CD4-positive, alpha-beta T cell treated with Interleukin-4 for 4 hours (primary cell): ENCODE measurements at regions not wholly inside any gene's neighbourhood (a gene's known extent, or its start where the extent isn't known, plus 50 kb on each side); places are given as distances from the start of the nearest gene placed in this dataset.
"Not testable (repeated sequence)": the region's sequence is repeated elsewhere in the genome, so short reads cannot be mapped to it uniquely, and the experiment has no call there.

Experiments
- DNase-seq: peaks from one replicate; pipeline ENCODE4 v3.0.0-alpha.2; 2020

DNA sequence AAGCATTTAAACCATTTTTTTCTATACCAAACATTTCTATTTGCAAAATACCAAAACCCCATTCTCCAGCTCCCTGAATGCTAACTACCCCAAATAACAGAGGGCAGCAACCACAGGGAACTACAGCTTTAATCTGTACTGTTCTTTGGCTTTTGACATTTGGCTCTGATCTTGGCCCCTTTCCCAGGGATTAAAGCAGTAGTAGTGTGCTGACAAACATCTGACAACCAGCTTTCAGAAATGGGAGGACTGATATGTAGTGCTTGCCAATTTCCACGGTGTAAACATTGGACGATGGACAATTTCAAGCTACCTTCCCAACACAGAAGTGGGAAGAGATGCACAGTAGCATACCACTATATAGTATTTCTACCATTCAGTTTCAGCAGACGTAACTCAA is 88.4 kb upstream of the TEAD1 start:
- no peak for DNase-seq

DNA sequence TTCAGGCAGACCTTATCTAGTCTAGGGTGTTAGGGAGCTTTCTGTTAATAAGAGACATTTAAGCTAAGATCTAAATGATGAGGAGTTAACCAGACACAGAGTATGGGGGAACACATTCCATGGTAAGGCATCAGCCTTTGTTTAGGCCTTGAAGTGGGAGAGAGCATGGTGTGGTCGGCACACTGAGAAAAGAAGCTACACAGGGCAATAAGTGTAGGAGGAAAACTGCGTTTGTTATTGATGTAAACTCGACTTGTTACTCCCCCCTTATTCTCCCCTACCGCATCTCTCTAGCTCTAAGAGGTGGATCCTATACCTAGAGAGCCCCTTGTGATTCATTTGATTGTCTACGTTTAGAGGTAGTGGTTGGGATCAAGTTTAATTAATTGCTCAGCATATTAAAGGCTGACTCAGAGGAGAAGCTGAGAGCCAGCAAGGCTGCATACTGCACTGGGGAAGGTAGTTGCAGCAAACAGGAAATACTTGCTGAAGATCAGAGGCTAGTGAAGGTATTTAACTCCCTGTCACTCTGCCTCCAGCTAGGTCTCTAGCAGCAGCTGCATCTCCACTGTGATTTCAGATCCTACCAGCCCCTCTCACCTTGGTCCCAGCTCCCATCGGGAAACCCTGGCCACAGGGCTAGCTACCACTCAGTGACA is 86.8 kb upstream of the TEAD1 start:
- no peak for DNase-seq

DNA sequence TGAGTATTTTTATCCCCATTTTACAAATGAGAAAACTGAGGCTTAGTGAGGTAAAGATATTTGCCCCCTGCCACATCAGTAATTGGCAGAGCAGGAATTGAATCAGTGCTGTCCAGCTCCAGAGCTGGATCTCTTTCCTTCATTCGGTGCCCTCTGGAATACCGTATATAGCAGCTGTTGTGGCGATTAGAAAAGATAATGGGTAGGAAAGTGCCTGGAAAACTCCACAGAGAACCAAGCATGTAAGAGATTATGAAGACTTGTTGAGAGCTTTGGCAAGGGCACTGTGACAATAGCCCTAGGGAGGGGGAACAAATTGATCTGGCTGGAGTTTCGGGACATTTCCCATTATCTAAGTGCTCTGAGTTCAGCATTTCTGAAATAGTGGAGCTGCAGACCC is 82.5 kb upstream of the TEAD1 start:
- DNase-seq = no peak

DNA sequence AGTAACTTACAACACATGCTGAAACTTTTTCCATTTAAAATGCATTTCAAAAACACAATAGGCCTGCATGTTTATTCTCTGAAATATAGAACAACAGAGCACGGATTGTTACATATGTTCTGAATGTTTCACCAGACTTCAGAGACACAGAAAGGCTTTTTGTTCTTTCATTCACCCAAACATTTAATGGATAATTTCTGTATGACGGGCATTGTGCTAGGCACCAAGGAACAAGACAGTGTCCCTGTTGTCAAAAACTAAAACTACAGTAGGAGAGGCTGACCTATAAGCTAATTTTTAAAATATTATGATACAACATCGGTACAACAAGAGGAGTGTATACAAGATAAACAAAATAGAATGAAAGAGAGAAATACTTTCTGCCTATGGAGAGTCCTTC is 81.9 kb upstream of the TEAD1 start:
- no peak for DNase-seq

GRCh38 chr11:12595089-12595847 is 79.0 kb upstream of the TEAD1 start:
- not testable (repeated sequence) for DNase-seq

- no peak for DNase-seq
These were observed 75.6 kb upstream of the TEAD1 start for GRCh38 chr11:12598330-12599256.

DNA sequence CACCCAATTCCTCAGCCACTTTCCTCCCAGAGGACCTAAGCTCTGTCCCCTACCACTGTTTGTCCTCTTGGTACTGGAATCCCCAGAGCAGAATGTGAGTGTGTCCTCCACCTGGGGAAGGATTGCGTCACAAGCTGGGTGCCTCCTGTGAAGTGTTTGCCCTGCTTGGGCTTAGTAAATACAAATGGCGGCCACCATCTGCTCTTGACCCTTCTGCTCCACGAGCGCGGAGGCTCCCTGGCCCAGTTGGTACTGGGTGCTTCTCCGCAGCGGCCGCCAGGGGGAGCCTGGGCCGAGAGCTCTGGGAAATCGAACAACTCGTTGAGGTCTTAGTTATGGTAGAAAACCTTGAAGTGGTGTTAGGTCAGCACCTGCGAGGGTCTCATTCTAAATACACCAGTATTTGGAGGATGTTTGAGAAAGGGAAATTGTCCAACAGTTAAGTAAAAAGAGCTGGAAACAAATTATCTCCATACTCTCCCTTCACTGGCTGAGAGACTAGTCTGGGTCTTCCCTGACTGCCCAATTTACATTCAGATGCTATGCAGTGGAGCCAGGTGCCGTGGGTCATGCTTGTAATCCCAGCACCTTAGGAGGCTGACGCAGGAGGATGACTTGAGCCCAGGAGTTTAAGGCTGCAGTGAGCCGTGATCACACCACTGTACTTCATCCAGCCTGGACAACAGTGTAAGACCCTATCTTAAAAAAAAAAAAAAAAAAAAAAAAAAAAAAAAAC is 74.6 kb upstream of the TEAD1 start:
- peak; percentile 3 for DNase-seq

DNA sequence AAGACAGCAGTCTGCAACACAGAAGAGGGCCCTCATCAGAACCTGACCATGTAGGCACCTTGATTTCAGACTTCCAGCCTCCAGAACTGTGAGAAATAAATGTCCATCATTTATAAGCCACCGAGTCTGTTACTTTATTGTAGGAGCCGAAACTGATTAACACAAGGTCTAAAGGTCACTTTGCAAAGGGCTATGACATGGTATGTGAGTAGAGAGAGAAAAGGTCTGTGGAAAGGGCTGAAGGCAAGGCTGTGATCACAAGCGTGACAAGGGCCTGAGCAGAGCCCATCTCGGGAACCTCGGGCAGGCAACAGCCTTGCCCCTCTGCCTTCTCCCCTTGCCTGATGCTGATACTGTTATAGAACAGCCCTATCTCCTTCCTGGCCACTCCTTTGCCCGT is 73.4 kb upstream of the TEAD1 start:
- no peak for DNase-seq

GRCh38 chr11:12602421-12602820 is 71.8 kb upstream of the TEAD1 start:
- no peak for DNase-seq

- DNase-seq = no peak
These were observed 70.8 kb upstream of the TEAD1 start for GRCh38 chr11:12603143-12604088.

- no peak for DNase-seq
These were observed 69.6 kb upstream of the TEAD1 start for GRCh38 chr11:12604557-12605153.

DNA sequence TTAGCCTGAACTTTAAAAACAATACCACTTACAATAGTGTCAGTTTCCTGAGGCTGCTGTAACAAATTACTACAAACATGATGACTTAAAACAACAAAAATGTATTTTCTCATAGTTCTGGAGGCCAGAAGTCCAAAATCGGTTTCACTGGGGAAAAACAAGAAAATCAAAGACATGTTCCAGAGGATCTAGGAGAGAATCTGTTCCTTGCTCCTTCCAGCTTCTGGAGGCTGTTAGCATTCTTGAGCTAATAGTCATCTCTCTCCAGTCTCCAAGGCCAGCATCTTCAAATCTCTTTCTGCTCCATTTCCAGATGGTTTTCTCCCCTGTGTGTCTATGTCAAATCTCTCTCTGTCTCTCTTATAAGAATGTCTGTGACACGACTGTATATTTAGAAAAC is 67.6 kb upstream of the TEAD1 start:
- no peak for DNase-seq

DNA sequence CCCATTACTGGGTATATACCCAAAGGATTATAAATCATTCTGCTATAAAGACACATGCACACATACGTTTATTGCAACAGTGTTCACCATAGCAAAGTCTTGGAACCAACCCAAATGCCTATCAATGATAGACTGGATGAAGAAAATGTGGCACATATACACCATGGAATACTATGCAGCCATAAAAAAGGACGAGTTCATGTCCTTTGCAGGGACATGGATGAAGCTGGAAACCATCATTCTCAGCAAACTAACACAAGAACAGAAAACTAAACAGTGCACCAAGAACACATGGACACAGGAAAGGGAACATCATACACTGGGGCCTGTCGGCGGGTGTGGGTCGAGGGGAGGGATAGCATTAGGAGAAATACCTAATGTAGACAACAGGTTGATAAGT is 65.5 kb upstream of the TEAD1 start:
- not testable (repeated sequence) for DNase-seq

- DNase-seq = no peak
These were observed 62.9 kb upstream of the TEAD1 start for GRCh38 chr11:12611352-12611751.

DNA sequence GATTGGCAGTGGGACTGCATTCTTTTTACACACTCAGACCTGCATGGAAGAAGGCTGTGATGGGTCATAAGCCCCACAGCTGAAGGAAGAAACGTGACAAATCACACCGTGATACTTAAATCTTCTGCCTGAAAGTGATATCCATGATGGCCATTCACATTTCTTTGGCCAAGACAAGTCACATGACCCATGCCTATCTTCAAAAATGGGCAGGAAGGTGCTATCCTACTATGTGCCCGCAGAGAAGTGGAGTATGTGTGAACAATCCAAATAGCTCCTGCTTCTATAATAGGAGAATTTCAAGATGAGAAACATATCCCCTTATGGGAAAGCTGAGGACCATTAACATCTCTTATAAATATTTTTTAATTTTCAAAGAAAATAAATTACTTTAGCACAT is 56.6 kb upstream of the TEAD1 start:
- DNase-seq = no peak

GRCh38 chr11:12618743-12619540 is 55.3 kb upstream of the TEAD1 start:
- DNase-seq = no peak

GRCh38 chr11:12623869-12624268 is 50.4 kb upstream of the TEAD1 start:
- no peak for DNase-seq
